Adrenal gland (tissue), 5 donors: ENCODE measurements at regions not wholly inside any gene's neighbourhood (a gene's known extent, or its start where the extent isn't known, plus 50 kb on each side); places are given as distances from the start of the nearest gene placed in this dataset.

Experiments
- POLR2A ChIP-seq, 2 donors: fragments of 450-650 bp; IDR thresholded peaks; one replicate each; pipeline ENCODE4 v1.6.1; 2017; ENCODE audit warnings: antibody characterized with exemption in 2 of 2, mild to moderate bottlenecking in 2 of 2, moderate library complexity in 1 of 2
- TF ChIP-seq, protein P1 (sequence below), 6 experiments: fragments of 450-650 bp in 4 of 6; fragments of 200-600 bp in 2 of 6; sonication (generic) in 1 of 6; IDR thresholded peaks; 1 replicate in 5 of 6; 2 replicates in 1 of 6; pipeline versions ENCODE4 v1.5.1 to v1.8.0; 2016 to 2021; ENCODE audit warnings: antibody characterized with exemption in 6 of 6, mild to moderate bottlenecking in 2 of 6, moderate library complexity in 1 of 6
- donor health status: DM: no; HTN: no; CAD: no.

DNA sequence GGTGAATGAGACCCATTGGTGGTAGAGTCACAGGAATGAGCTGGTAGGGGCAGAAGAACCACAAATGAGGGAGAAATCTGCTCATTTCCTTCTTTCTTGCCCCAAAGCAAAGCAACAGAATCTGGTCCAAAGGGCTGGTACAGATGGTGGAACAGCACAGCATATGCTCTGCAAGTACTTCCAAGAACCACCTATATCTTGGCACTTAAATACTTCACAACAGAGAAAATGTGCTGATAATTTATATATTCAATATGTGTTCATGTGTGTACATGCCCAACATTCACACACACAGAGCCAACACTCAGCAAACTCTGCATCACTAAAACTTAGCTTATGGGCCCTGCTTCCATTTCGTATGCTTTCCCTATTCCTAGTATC is 884.4 kb upstream of the KLHL29 start:
- TF ChIP-seq, protein P1, sequence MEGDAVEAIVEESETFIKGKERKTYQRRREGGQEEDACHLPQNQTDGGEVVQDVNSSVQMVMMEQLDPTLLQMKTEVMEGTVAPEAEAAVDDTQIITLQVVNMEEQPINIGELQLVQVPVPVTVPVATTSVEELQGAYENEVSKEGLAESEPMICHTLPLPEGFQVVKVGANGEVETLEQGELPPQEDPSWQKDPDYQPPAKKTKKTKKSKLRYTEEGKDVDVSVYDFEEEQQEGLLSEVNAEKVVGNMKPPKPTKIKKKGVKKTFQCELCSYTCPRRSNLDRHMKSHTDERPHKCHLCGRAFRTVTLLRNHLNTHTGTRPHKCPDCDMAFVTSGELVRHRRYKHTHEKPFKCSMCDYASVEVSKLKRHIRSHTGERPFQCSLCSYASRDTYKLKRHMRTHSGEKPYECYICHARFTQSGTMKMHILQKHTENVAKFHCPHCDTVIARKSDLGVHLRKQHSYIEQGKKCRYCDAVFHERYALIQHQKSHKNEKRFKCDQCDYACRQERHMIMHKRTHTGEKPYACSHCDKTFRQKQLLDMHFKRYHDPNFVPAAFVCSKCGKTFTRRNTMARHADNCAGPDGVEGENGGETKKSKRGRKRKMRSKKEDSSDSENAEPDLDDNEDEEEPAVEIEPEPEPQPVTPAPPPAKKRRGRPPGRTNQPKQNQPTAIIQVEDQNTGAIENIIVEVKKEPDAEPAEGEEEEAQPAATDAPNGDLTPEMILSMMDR (IDR thresholded peaks at IDR 0.05): no peak
- no peak for TF ChIP-seq POLR2A (IDR thresholded peaks at IDR 0.05)
